DOHH2 (cell line): ENCODE measurements at regions not wholly inside any gene's neighbourhood (a gene's known extent, or its start where the extent isn't known, plus 50 kb on each side); places are given as distances from the start of the nearest gene placed in this dataset.

ENCODE experiments used
- H3F3A ChIP-seq: fragments of 200-600 bp; sonication (generic), shearing (Covaris generic); 2 replicates; pipeline ENCODE4 v1.6.0; 2016; ENCODE audit warnings: antibody characterized with exemption, mild to moderate bottlenecking; ENCODE audit not compliant: control insufficient read depth, insufficient read depth
- H3K27ac ChIP-seq: fragments of 200-600 bp; sonication (generic); 2 replicates; pipeline ENCODE4 v1.5.1; 2014; ENCODE audit warnings: low read depth, mild to moderate bottlenecking, low read length, moderate library complexity
- H3K27me3 ChIP-seq: fragments of 200-600 bp; sonication (generic); 2 replicates; pipeline ENCODE4 v1.6.1; 2014; ENCODE audit warnings: mild to moderate bottlenecking, low read length, mixed read lengths; ENCODE audit not compliant: control insufficient read depth
- H3K36me3 ChIP-seq: fragments of 200-600 bp; sonication (generic); 2 replicates; pipeline ENCODE4 v1.6.1; 2014; ENCODE audit warnings: mild to moderate bottlenecking, low read length, moderate library complexity, mixed read lengths; ENCODE audit not compliant: control insufficient read depth
- H3K4me1 ChIP-seq: fragments of 200-600 bp; sonication (generic); 2 replicates; pipeline ENCODE4 v1.6.1; 2014; ENCODE audit warnings: mild to moderate bottlenecking, low read length, mixed read lengths; ENCODE audit not compliant: control insufficient read depth
- H3K4me2 ChIP-seq: fragments of 200-600 bp; sonication (generic); 2 replicates; pipeline ENCODE4 v1.6.0; 2014; ENCODE audit warnings: mild to moderate bottlenecking, low read length, moderate library complexity
- H3K4me3 ChIP-seq: fragments of 200-600 bp; sonication (generic); 2 replicates; pipeline ENCODE4 v1.5.1; 2014; ENCODE audit warnings: mild to moderate bottlenecking, low read length, mixed read lengths
- H3K79me2 ChIP-seq: fragments of 200-600 bp; sonication (generic); 2 replicates; pipeline ENCODE4 v1.6.1; 2014; ENCODE audit warnings: mild to moderate bottlenecking, low read length, mixed read lengths; ENCODE audit not compliant: control insufficient read depth
- H3K9me2 ChIP-seq: fragments of 200-600 bp; sonication (generic); replicated peaks from 2 replicates; pipeline ENCODE4 v1.6.1; 2014; ENCODE audit warnings: mild to moderate bottlenecking, low read length, mixed read lengths; ENCODE audit not compliant: control insufficient read depth
- H3K9me3 ChIP-seq: fragments of 200-600 bp; sonication (generic); 2 replicates; pipeline ENCODE4 v1.6.1; 2014; ENCODE audit warnings: antibody characterized with exemption, low read length, mixed read lengths; ENCODE audit not compliant: control insufficient read depth, insufficient read depth
- H4K20me1 ChIP-seq: fragments of 200-600 bp; sonication (generic); 2 replicates; pipeline ENCODE4 v1.6.0; 2014; ENCODE audit warnings: low read depth, mild to moderate bottlenecking, antibody characterized with exemption, low read length, moderate library complexity; ENCODE audit not compliant: control insufficient read depth, insufficient read depth
- CTCF ChIP-seq: fragments of 200-600 bp; sonication (generic); IDR thresholded peaks from one replicate; pipeline ENCODE4 v1.5.1; 2014; ENCODE audit warnings: antibody characterized with exemption, mild to moderate bottlenecking, low read depth, low read length; ENCODE audit not compliant: poor library complexity, severe bottlenecking
- EZH2phosphoT487 ChIP-seq: fragments of 200-600 bp; sonication (generic); IDR thresholded peaks from 2 replicates; pipeline ENCODE4 v1.6.1; 2017; ENCODE audit warnings: borderline replicate concordance, mild to moderate bottlenecking, antibody characterized with exemption, low read length, moderate library complexity, mixed read lengths

- H4K20me1 ChIP-seq, result no peaks in the 10 kb centered on the region
- H3K27ac ChIP-seq, result no peak overlapping the region
- H3K36me3 ChIP-seq, result no peaks in the 10 kb centered on the region
- no peaks in the 10 kb centered on the region for H3K9me2 ChIP-seq
- no peaks in the 10 kb centered on the region for H3K9me3 ChIP-seq
- H3K79me2 ChIP-seq, result no peaks in the 10 kb centered on the region
- H3K4me3 ChIP-seq, result no peak overlapping the region
- H3K4me1 ChIP-seq, result peaks cover 5% of the 10 kb centered on the region; the same call in 1 of the 2 replicates
- no peaks in the 10 kb centered on the region for H3F3A ChIP-seq
- H3K27me3 ChIP-seq, result peaks cover 13% of the 10 kb centered on the region; the same call in 1 of the 2 replicates
- no peak overlapping the region for H3K4me2 ChIP-seq
- TF ChIP-seq CTCF, result no peak
- TF ChIP-seq EZH2phosphoT487, result no peak
These were observed 55.1 kb downstream of the SOX9 start for GRCh38 chr17:72175787-72176515.

- Histone ChIP-seq H3K9me2 (no peaks in the 10 kb centered on the region), H3K27ac (no peak overlapping the region), H3K27me3 (peaks cover 13% of the 10 kb centered on the region; the same call in 1 of the 2 replicates), H4K20me1 (no peaks in the 10 kb centered on the region), H3K4me2 (no peak overlapping the region), H3K4me1 (peaks cover 5% of the 10 kb centered on the region; the same call in 1 of the 2 replicates), H3K9me3 (no peaks in the 10 kb centered on the region), H3K4me3 (no peak overlapping the region), H3K36me3 (no peaks in the 10 kb centered on the region), H3K79me2 (no peaks in the 10 kb centered on the region), H3F3A (no peaks in the 10 kb centered on the region)
- TF ChIP-seq CTCF (no peak), EZH2phosphoT487 (no peak)
These were observed 55.7 kb downstream of the SOX9 start for GRCh38 chr17:72176516-72176851.

GRCh38 chr17:72176951-72177660, 56.3 kb downstream of the SOX9 start:
- Histone ChIP-seq H3K27ac (no peak overlapping the region), H3K36me3 (no peaks in the 10 kb centered on the region), H3K79me2 (no peaks in the 10 kb centered on the region), H3K9me2 (no peaks in the 10 kb centered on the region), H3F3A (no peaks in the 10 kb centered on the region), H3K4me1 (peaks cover 5% of the 10 kb centered on the region; the same call in 1 of the 2 replicates), H3K9me3 (no peaks in the 10 kb centered on the region), H3K4me2 (no peak overlapping the region), H3K4me3 (no peak overlapping the region), H4K20me1 (no peaks in the 10 kb centered on the region), H3K27me3 (peaks cover 8% of the 10 kb centered on the region; the same call in 1 of the 2 replicates)
- TF ChIP-seq CTCF (no peak), EZH2phosphoT487 (no peak)
